ENCODE measurements at regions not wholly inside any gene's neighbourhood (a gene's known extent, or its start where the extent isn't known, plus 50 kb on each side); places are given as distances from the start of the nearest gene placed in this dataset.

GRCh38 chr5:87605663-87606062 is 192.9 kb upstream of the CCNH start:
- Histone ChIP-seq H3K27ac (ENCODE audit: low read depth, low read length, poor library complexity, severe bottlenecking) (no peak overlapping the region), H3K4me3 (ENCODE audit: low read depth, low read length, poor library complexity, severe bottlenecking) (no peak overlapping the region), H2AFZ (ENCODE audit: low read length) (no peak overlapping the region), H3K79me2 (ENCODE audit: insufficient read depth, low read depth, low read length) (no peaks in the 10 kb centered on the region), H3K9me3 (ENCODE audit: low read length) (no peaks in the 10 kb centered on the region), H3K4me1 (ENCODE audit: insufficient read depth, low read length, poor library complexity, severe bottlenecking) (no peaks in the 10 kb centered on the region), H4K20me1 (ENCODE audit: insufficient read depth, low read length) (no peaks in the 10 kb centered on the region), H3K4me2 (ENCODE audit: low read length) (no peak overlapping the region), H3K36me3 (ENCODE audit: insufficient read depth, low read length) (no peaks in the 10 kb centered on the region), H3K9me2 (ENCODE audit: insufficient read depth, low read length) (no peaks in the 10 kb centered on the region)
- intact Hi-C loops (cut with micrococcal nuclease; ENCODE audit: unreplicated experiment): no loop called here
- ChIA-PET CTCF (ENCODE audit: unreplicated experiment) (no interaction called here), POLR2A (interaction anchor here (0.7 to 1.2 kb wide), 2 partner anchors 9 to 147 kb away, joined by 3 read pairs; no protein-coding TSS in a partner anchor)
- no TSS peak for BruUV-seq (replicated peaks)
- TF ChIP-seq EZH2phosphoT487 (IDR thresholded peaks at IDR 0.05; ENCODE audit: borderline replicate concordance, low read depth, low read length) (no peak), CTCF (conservative IDR thresholded peaks at IDR 0.05; ENCODE audit: low read length) (no peak)
- no peak for DNase-seq (ENCODE audit: low spot score)

GRCh38 chr5:87599778-87600177 is 187.0 kb upstream of the CCNH start:
- H4K20me1 ChIP-seq (ENCODE audit: insufficient read depth, low read length): no peaks in the 10 kb centered on the region
- intact Hi-C loops (cut with micrococcal nuclease; ENCODE audit: unreplicated experiment): no loop called here
- no peak for DNase-seq (ENCODE audit: low spot score)
- POLR2A ChIA-PET: no interaction called here
- BruUV-seq (replicated peaks): no TSS peak
- no peaks in the 10 kb centered on the region for H3K4me1 ChIP-seq (ENCODE audit: insufficient read depth, low read length, poor library complexity, severe bottlenecking)
- no peak overlapping the region for H2AFZ ChIP-seq (ENCODE audit: low read length)
- H3K36me3 ChIP-seq (ENCODE audit: insufficient read depth, low read length): no peaks in the 10 kb centered on the region
- H3K9me2 ChIP-seq (ENCODE audit: insufficient read depth, low read length): no peaks in the 10 kb centered on the region
- no peak for TF ChIP-seq CTCF (conservative IDR thresholded peaks at IDR 0.05; ENCODE audit: low read length)
- TF ChIP-seq EZH2phosphoT487 (IDR thresholded peaks at IDR 0.05; ENCODE audit: borderline replicate concordance, low read depth, low read length): no peak
- no peak overlapping the region for H3K27ac ChIP-seq (ENCODE audit: low read depth, low read length, poor library complexity, severe bottlenecking)
- no peak overlapping the region for H3K4me2 ChIP-seq (ENCODE audit: low read length)
- CTCF ChIA-PET (ENCODE audit: unreplicated experiment): no interaction called here
- H3K4me3 ChIP-seq (ENCODE audit: low read depth, low read length, poor library complexity, severe bottlenecking): no peak overlapping the region
- no peaks in the 10 kb centered on the region for H3K9me3 ChIP-seq (ENCODE audit: low read length)
- H3K79me2 ChIP-seq (ENCODE audit: insufficient read depth, low read depth, low read length): no peaks in the 10 kb centered on the region

- CTCF ChIA-PET (ENCODE audit: unreplicated experiment): no interaction called here
- H3K36me3 ChIP-seq (ENCODE audit: insufficient read depth, low read length): no peaks in the 10 kb centered on the region
- DNase-seq (ENCODE audit: low spot score): no peak
Measured at GRCh38 chr5:87598460-87598859, 185.7 kb upstream of the CCNH start.

More at GRCh38 chr5:87598460-87598859, 185.7 kb upstream of the CCNH start:
- POLR2A ChIA-PET: interaction anchor here (0.6 kb wide), 1 partner anchor 330 kb away, joined by 3 read pairs; no protein-coding TSS in a partner anchor
- BruUV-seq (replicated peaks): no TSS peak
- Histone ChIP-seq H3K4me2 (ENCODE audit: low read length) (no peak overlapping the region), H3K27ac (ENCODE audit: low read depth, low read length, poor library complexity, severe bottlenecking) (no peak overlapping the region), H3K4me3 (ENCODE audit: low read depth, low read length, poor library complexity, severe bottlenecking) (no peak overlapping the region), H4K20me1 (ENCODE audit: insufficient read depth, low read length) (no peaks in the 10 kb centered on the region), H3K9me2 (ENCODE audit: insufficient read depth, low read length) (no peaks in the 10 kb centered on the region), H2AFZ (ENCODE audit: low read length) (no peak overlapping the region), H3K79me2 (ENCODE audit: insufficient read depth, low read depth, low read length) (no peaks in the 10 kb centered on the region), H3K9me3 (ENCODE audit: low read length) (no peaks in the 10 kb centered on the region), H3K4me1 (ENCODE audit: insufficient read depth, low read length, poor library complexity, severe bottlenecking) (no peaks in the 10 kb centered on the region)
- TF ChIP-seq EZH2phosphoT487 (IDR thresholded peaks at IDR 0.05; ENCODE audit: borderline replicate concordance, low read depth, low read length) (no peak), CTCF (conservative IDR thresholded peaks at IDR 0.05; ENCODE audit: low read length) (no peak)
- intact Hi-C loops (cut with micrococcal nuclease; ENCODE audit: unreplicated experiment): no loop called here

Measured in OCI-LY7 (cell line).